BJ (cell line): ENCODE measurements at regions not wholly inside any gene's neighbourhood (a gene's known extent, or its start where the extent isn't known, plus 50 kb on each side); places are given as distances from the start of the nearest gene placed in this dataset.

Experiments used
- CTCF ChIA-PET: fragments of 350-600 bp; formaldehyde crosslinking; extraction: SDS; loops from one replicate; lab custom pipeline; 2021; ENCODE audit warnings: antibody characterized with exemption, inconsistent platforms; lab: Yijun Ruan, JAX
- POLR2A ChIA-PET: fragments of 300-600 bp; sonication (Branson Sonifier 250); formaldehyde crosslinking; extraction: SDS; loops from one replicate; lab custom pipeline; 2021; ENCODE audit warnings: antibody characterized with exemption; lab: Charles Lee
- DNase-seq: peaks from one replicate; pipeline ENCODE4 v3.0.0-alpha.2; 2011; ENCODE audit warnings: low read depth
- H3K27me3 ChIP-seq: 2 replicates; pipeline ENCODE4 v1.6.0; 2011; ENCODE audit warnings: low read length; ENCODE audit not compliant: control insufficient read depth, insufficient read depth
- H3K36me3 ChIP-seq: 2 replicates; pipeline ENCODE4 v1.5.1; 2011; ENCODE audit warnings: low read length; ENCODE audit not compliant: control insufficient read depth, insufficient read depth
- H3K4me3 ChIP-seq: 2 replicates; pipeline ENCODE4 v1.5.1; 2011; ENCODE audit warnings: low read depth, mild to moderate bottlenecking, control low read depth, low read length
- TF ChIP-seq, protein P1 (sequence below): IDR thresholded peaks from 2 replicates; pipeline ENCODE4 v1.5.1; 2011; ENCODE audit warnings: low read depth, mild to moderate bottlenecking, control low read depth, inconsistent platforms, low read length, moderate library complexity; ENCODE audit not compliant: insufficient read depth

DNA sequence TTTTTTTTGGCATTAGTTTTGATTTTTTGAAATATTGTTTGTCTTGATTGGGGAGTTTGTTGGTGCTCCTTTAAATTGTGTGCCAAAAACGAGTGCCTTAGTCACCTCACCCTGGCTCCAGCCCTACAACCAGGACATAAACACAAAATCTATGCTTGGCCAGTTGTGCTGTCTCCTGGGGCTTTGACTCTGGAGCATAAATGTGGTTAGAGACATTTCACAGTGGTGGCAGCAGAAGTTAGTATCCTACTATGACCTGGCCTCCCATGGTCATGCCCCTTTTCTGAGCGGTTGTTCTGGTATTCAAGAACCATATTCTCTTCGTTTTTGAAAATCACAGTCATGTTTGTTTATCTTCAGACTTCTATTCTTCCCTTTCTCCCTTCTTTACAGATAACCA lies 70.7 kb upstream of the PSMA6 start:
- ChIA-PET POLR2A (no interaction called here), CTCF (no interaction called here)

DNA sequence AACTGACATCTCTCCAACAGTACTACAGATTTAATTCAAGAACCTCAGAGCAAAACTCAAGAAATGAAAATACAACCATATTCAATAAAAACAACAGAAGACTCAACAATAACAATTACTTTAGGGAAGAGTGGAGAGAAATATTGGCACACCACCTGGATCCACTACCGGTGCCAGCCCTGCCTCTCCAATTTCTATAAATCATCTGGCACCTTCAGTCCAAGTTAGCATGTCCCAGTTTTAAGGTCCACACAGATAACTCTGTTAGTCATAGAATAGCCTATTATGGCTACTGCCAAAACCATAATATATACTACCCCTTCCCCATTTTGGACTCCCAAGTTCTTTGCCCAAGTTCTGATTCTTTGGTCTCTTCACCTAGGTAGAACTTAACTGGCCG lies 69.9 kb upstream of the PSMA6 start:
- Histone ChIP-seq H3K4me3 (no peak overlapping the region), H3K36me3 (no peaks in the 10 kb centered on the region), H3K27me3 (no peaks in the 10 kb centered on the region)
- POLR2A ChIA-PET = no interaction called here
- CTCF ChIA-PET = no interaction called here
- TF ChIP-seq, protein P1, sequence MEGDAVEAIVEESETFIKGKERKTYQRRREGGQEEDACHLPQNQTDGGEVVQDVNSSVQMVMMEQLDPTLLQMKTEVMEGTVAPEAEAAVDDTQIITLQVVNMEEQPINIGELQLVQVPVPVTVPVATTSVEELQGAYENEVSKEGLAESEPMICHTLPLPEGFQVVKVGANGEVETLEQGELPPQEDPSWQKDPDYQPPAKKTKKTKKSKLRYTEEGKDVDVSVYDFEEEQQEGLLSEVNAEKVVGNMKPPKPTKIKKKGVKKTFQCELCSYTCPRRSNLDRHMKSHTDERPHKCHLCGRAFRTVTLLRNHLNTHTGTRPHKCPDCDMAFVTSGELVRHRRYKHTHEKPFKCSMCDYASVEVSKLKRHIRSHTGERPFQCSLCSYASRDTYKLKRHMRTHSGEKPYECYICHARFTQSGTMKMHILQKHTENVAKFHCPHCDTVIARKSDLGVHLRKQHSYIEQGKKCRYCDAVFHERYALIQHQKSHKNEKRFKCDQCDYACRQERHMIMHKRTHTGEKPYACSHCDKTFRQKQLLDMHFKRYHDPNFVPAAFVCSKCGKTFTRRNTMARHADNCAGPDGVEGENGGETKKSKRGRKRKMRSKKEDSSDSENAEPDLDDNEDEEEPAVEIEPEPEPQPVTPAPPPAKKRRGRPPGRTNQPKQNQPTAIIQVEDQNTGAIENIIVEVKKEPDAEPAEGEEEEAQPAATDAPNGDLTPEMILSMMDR = no peak
- no peak for DNase-seq

More for the DNA sequence above, 70.7 kb upstream of the PSMA6 start:
- H3K36me3 ChIP-seq = no peaks in the 10 kb centered on the region
- no peak overlapping the region for H3K4me3 ChIP-seq
- DNase-seq = no peak
- TF ChIP-seq, protein P1 = no peak
- no peaks in the 10 kb centered on the region for H3K27me3 ChIP-seq

DNA sequence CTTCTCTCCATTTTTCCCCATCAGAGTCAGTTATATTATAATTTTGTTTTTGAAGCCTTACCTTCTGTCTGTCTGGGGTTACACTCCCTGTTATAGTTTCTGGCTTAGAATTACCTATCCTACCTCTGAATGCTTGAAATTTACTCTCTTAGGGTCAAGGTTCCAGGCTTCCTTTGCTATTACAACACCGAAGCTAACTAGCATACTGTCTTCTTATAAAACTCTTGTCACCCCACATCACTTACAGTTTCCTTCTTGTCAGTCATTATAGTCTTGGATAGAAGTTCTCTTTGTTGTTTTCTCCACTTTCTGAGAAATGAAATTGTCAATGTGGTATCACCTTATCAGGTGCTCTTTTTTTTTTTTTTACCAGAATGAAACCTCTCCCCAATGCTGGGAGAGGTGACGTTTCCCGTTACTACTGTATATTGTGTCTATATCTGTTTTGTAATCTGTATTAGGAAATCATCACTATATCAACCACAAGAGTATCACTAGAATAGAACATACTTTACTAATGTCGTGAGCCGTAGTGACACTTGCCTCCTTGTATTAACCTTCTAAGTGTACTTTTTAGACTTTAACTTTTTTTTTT lies 69.2 kb upstream of the PSMA6 start:
- no peak for DNase-seq
- POLR2A ChIA-PET = no interaction called here
- no peak overlapping the region for H3K4me3 ChIP-seq
- no peaks in the 10 kb centered on the region for H3K27me3 ChIP-seq
- no peaks in the 10 kb centered on the region for H3K36me3 ChIP-seq
- TF ChIP-seq, protein P1 = no peak
- CTCF ChIA-PET = interaction anchor here (1.5 to 1.6 kb wide), 2 partner anchors 8 to 191 kb away, joined by 4 to 7 read pairs; no protein-coding TSS in a partner anchor

DNA sequence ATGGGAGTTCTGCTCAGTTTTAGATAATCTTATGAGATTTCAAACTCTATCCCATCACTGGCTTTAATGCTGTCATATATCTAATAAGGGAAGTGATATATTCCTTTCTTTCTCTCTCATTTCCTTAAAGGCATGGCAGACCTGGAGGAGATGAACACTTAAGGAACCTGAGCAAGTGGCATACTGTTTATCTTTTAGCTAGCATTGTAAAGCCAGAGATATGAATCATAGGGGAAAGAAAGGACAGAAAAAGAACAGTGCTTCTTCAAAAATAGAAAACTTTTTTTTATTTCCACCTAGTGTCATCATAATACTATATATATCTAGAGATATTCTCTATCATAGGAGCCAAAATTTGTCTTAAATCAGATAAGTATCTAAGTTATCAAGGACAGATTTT lies 68.3 kb upstream of the PSMA6 start:
- CTCF ChIA-PET = interaction anchor here (0.7 to 1.6 kb wide), 5 partner anchors 9 to 192 kb away, joined by 3 to 7 read pairs (median 4); partner anchors contain the start of gene NFKBIA
- POLR2A ChIA-PET = interaction anchor here (0.6 kb wide), 1 partner anchor 9 kb away, joined by 3 read pairs; no protein-coding TSS in a partner anchor
- no peaks in the 10 kb centered on the region for H3K36me3 ChIP-seq
- no peaks in the 10 kb centered on the region for H3K27me3 ChIP-seq
- no peak for DNase-seq
- TF ChIP-seq, protein P1 = no peak
- H3K4me3 ChIP-seq = no peak overlapping the region

DNA sequence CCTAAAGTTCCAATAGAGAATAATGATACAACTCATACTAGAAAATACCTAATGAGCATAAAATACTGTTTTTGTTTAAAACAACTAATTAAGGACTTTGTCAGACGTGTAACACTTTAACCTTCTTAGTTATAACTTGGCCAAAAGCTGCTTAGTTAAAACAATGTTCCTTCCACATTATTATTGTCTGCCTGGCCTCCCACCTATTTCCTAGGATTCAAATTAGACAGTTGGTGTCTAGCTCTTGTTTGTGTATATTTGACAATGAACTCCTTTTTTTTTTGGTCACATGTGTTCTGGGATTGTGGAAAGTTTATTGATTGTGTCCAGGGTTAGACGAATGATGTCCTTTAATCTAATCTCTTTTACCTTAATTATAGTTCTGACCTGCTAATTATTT lies 67.6 kb upstream of the PSMA6 start:
- Histone ChIP-seq H3K36me3 (no peaks in the 10 kb centered on the region), H3K4me3 (no peak overlapping the region), H3K27me3 (no peaks in the 10 kb centered on the region)
- no peak for DNase-seq
- CTCF ChIA-PET = interaction anchor here (0.6 to 2.2 kb wide), 8 partner anchors 9 to 192 kb away, joined by 3 to 13 read pairs (median 4); partner anchors contain the start of gene NFKBIA
- TF ChIP-seq, protein P1 = no peak
- POLR2A ChIA-PET = interaction anchor here (0.6 kb wide), 1 partner anchor 9 kb away, joined by 3 read pairs; no protein-coding TSS in a partner anchor
